K562 (cell line): ENCODE measurements at regions not wholly inside any gene's neighbourhood (a gene's known extent, or its start where the extent isn't known, plus 50 kb on each side); places are given as distances from the start of the nearest gene placed in this dataset.

Experiments
- ATAC-seq: fragments of 200-7000 bp; cut with Tn5 transposase; 3 replicates; pipeline ENCODE4 v1.9.1; 2020; ENCODE audit warnings: moderate library complexity
- BruUV-seq: library from RNA; stranded (reverse); fragments of 400-500 nt; replicated peaks from 2 replicates; lab custom pipeline; 2021; lab: Mats Ljungman, UMichigan
- CTCF ChIA-PET: fragments of 300-600 bp; formaldehyde crosslinking; extraction: SDS; loops from one replicate; lab custom pipeline; 2021; ENCODE audit warnings: low intra/inter-chr PET ratio; lab: Yijun Ruan, JAX
- POLR2A ChIA-PET: fragments of 300-600, 350-650 bp; sonication (Branson Sonifier 250); formaldehyde crosslinking; extraction: SDS; loops from one replicate; lab custom pipeline; 2021; ENCODE audit warnings: antibody characterized with exemption, inconsistent platforms; lab: Yijun Ruan, JAX
- DNase-seq, 4 experiments: peaks; one replicate each; pipeline versions ENCODE4 v3.0.0 to v3.0.0-alpha.2; 2011 to 2018; ENCODE audit warnings: low spot score in 3 of 4, mixed read lengths in 3 of 4; ENCODE audit errors: extremely low read depth in 1 of 4
- FAIRE-seq: peaks from 2 replicates; lab custom pipeline; 2011; peaks lifted over from hg19 to GRCh38; lab: Jason Lieb, UNC
- H2AFZ ChIP-seq: 2 replicates; pipeline ENCODE4 v1.6.0; 2011; ENCODE audit warnings: low read depth, low read length, control low read depth, inconsistent platforms
- H3K27ac ChIP-seq: fragments of 200-600 bp; 3 replicates; pipeline ENCODE4 v1.8.0; 2011; ENCODE audit warnings: low read depth, mild to moderate bottlenecking, control low read depth, inconsistent platforms, low read length, moderate library complexity, mixed read lengths; ENCODE audit errors: extremely low read depth
- H3K27me3 ChIP-seq, 2 experiments: fragments of 300-600 bp in 1 of 2; 2 replicates in 1 of 2; 3 replicates in 1 of 2; pipeline versions ENCODE4 v1.6.0 to v1.8.0; 2011; ENCODE audit warnings: inconsistent platforms in 2 of 2, low read length in 2 of 2, mild to moderate bottlenecking in 1 of 2, mixed read lengths in 1 of 2, moderate library complexity in 1 of 2; ENCODE audit not compliant: control insufficient read depth in 2 of 2, insufficient read depth in 2 of 2
- H3K36me3 ChIP-seq: fragments of 300-600 bp; 3 replicates; pipeline ENCODE4 v1.8.0; 2011; ENCODE audit warnings: mild to moderate bottlenecking, low read length, inconsistent platforms; ENCODE audit not compliant: control insufficient read depth, insufficient read depth
- H3K4me1 ChIP-seq, 2 experiments: fragments of 200-600 bp in 1 of 2; replicated peaks in 1 of 2; 2 replicates in 1 of 2; 3 replicates in 1 of 2; pipeline versions ENCODE4 v1.5.1 to v1.8.0; 2011; ENCODE audit warnings: inconsistent platforms in 2 of 2, low read length in 2 of 2, mild to moderate bottlenecking in 1 of 2, mixed read lengths in 1 of 2, moderate library complexity in 1 of 2; ENCODE audit not compliant: control insufficient read depth in 2 of 2, insufficient read depth in 2 of 2
- H3K4me2 ChIP-seq: 2 replicates; pipeline ENCODE4 v1.6.1; 2011; ENCODE audit warnings: low read length, control low read depth, inconsistent platforms, mixed read lengths; ENCODE audit not compliant: insufficient read depth
- H3K4me3 ChIP-seq: fragments of 200-600 bp; sonication (generic), shearing (Covaris generic); 2 replicates; pipeline ENCODE4 v1.5.1; 2016; ENCODE audit warnings: control low read depth, inconsistent platforms
- H3K79me2 ChIP-seq: fragments of 200-600 bp; 3 replicates; pipeline ENCODE4 v1.8.0; 2011; ENCODE audit warnings: low read length, inconsistent platforms; ENCODE audit not compliant: control insufficient read depth, insufficient read depth
- H3K9ac ChIP-seq, 2 experiments: 2 replicates each; pipeline versions ENCODE4 v1.6.0 to v1.6.1; 2011; ENCODE audit warnings: low read depth in 2 of 2, low read length in 2 of 2, control low read depth in 1 of 2, inconsistent platforms in 1 of 2, mild to moderate bottlenecking in 1 of 2, mixed read lengths in 1 of 2; ENCODE audit not compliant: insufficient read depth in 1 of 2
- H3K9me1 ChIP-seq: one replicate; pipeline ENCODE4 v1.6.0; 2011; ENCODE audit warnings: inconsistent platforms, mild to moderate bottlenecking, low read length, moderate library complexity; ENCODE audit not compliant: control insufficient read depth, insufficient read depth
- H3K9me3 ChIP-seq: replicated peaks from 2 replicates; pipeline ENCODE4 v1.5.1; 2011; ENCODE audit warnings: low read depth, low read length, inconsistent platforms; ENCODE audit not compliant: control insufficient read depth, insufficient read depth
- H4K20me1 ChIP-seq: replicated peaks from 2 replicates; pipeline ENCODE4 v1.6.1; 2011; ENCODE audit warnings: low read length, inconsistent platforms, mixed read lengths; ENCODE audit not compliant: control insufficient read depth, insufficient read depth
- HDAC1 ChIP-seq, 2 experiments: fragments of 450-650 bp; IDR thresholded peaks; 2 replicates each; pipeline ENCODE4 v1.6.1; 2016 to 2017; ENCODE audit warnings: inconsistent platforms in 1 of 2, mild to moderate bottlenecking in 1 of 2, moderate library complexity in 1 of 2
- POLR3A ChIP-seq: IDR thresholded peaks from 2 replicates; pipeline ENCODE4 v1.6.1; 2011; ENCODE audit warnings: borderline replicate concordance, mild to moderate bottlenecking, moderate library complexity; ENCODE audit not compliant: insufficient read length, insufficient read depth; ENCODE audit errors: extremely low read depth
- WGBS: fragments of 100-300 bp; shearing (Covaris generic); methylation state at CpG from one replicate; pipeline ENCODE4 v1.1.6; 2016; ENCODE audit warnings: low coverage, mixed read lengths; ENCODE audit not compliant: insufficient coverage; ENCODE audit errors: missing lambda C conversion rate; 5-methylcytosine and 5-hydroxymethylcytosine counted together
- in situ Hi-C: fragments of 300-500 bp; cut with MboI; formaldehyde crosslinking; loops from 4 replicates; pipeline ENCODE4 v1.15.0; 2018; ENCODE audit warnings: inconsistent platforms, mixed read lengths
- intact Hi-C: fragments of 100-400 bp; cut with micrococcal nuclease; formaldehyde crosslinking; loops from 2 replicates; pipeline ENCODE4 v1.14.2; 2022
- TF ChIP-seq, protein P1 (sequence below), 2 experiments: IDR thresholded peaks; 2 replicates each; pipeline ENCODE4 v1.6.1; 2012; ENCODE audit warnings: improper control_type of control experiment in 2 of 2, low read depth in 2 of 2, low read length in 2 of 2, borderline replicate concordance in 1 of 2

DNA sequence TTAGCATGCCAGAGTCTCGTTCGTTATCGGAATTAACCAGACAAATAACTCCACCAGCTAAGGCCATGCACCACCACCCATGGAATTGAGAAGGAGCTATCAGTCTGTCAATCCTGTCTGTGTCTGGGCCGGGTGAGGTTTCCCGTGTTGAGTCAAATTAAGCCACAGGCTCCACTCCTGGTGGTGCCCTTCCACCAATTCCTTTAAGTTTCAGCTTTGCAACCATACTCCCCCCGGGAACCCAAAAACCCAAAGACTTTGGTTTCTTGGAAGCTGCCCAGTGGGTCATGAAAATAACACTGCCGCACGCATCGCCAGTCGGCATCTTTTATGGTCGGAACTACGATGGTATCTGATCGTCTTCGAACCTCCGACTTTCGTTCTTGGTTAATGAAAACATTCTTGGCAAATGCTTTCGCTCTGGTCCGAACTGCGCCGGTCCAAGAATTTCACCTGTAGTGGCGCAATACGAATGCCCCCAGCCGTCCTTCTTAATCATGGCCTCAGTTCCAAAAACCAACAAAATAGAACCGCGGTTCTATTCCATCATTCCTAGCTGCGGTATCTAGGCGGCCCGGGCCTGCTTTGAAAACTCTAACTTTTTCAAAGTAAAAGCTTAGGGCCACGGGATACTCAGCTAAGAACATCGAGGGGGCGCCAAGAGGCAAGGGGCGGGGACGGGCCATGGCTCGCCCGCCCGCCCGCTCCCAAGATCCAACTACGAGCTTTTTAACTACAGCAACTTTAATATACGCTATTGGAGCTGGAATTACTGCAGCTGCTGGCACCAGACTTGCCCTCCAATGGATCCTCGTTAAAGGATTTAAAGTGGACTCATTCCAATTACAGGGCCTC is 1958.5 kb upstream of the DEFB115 start:
- Histone ChIP-seq H2AFZ (no peak overlapping the region), H3K9me3 (no peaks in the 10 kb centered on the region), H4K20me1 (no peaks in the 10 kb centered on the region), H3K9me1 (no peaks in the 10 kb centered on the region), H3K4me2 (no peak overlapping the region), H3K36me3 (no peaks in the 10 kb centered on the region), H3K27me3 (no peaks in the 10 kb centered on the region; a peak in 1 of 5 replicates), H3K4me1 (no peaks in the 10 kb centered on the region; a peak in 1 of 5 replicates), H3K9ac (no peak overlapping the region), H3K27ac (no peak overlapping the region), H3K4me3 (no peak overlapping the region), H3K79me2 (no peaks in the 10 kb centered on the region)
- TF ChIP-seq, protein P1, sequence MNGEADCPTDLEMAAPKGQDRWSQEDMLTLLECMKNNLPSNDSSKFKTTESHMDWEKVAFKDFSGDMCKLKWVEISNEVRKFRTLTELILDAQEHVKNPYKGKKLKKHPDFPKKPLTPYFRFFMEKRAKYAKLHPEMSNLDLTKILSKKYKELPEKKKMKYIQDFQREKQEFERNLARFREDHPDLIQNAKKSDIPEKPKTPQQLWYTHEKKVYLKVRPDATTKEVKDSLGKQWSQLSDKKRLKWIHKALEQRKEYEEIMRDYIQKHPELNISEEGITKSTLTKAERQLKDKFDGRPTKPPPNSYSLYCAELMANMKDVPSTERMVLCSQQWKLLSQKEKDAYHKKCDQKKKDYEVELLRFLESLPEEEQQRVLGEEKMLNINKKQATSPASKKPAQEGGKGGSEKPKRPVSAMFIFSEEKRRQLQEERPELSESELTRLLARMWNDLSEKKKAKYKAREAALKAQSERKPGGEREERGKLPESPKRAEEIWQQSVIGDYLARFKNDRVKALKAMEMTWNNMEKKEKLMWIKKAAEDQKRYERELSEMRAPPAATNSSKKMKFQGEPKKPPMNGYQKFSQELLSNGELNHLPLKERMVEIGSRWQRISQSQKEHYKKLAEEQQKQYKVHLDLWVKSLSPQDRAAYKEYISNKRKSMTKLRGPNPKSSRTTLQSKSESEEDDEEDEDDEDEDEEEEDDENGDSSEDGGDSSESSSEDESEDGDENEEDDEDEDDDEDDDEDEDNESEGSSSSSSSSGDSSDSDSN (IDR thresholded peaks at IDR 0.05; ENCODE audit: borderline replicate concordance in 1 of 2, low read depth in 2 of 2, low read length in 2 of 2), result 0 out of 4 replicates have a peak, but pooled peaks of 1 of the 2 experiments have one; percentile 46
- no peak for TF ChIP-seq HDAC1 (IDR thresholded peaks at IDR 0.05)
- TF ChIP-seq POLR3A, result no peak
- no peak for ATAC-seq
- no peak for DNase-seq
- intact Hi-C loops, result no loop called here
- CTCF ChIA-PET, result no interaction called here
- 0% methylated on average over 23 of the region's 40 CpGs for WGBS
- no peak for FAIRE-seq
- in situ Hi-C loops, result no loop called here
- no TSS peak for BruUV-seq
- POLR2A ChIA-PET, result no interaction called here
